ENCODE measurements at regions not wholly inside any gene's neighbourhood (a gene's known extent, or its start where the extent isn't known, plus 50 kb on each side); places are given as distances from the start of the nearest gene placed in this dataset.

- TF ChIP-seq CTCF (IDR thresholded peaks at IDR 0.05) (no peak), POLR2AphosphoS5 (IDR thresholded peaks at IDR 0.05) (no peak), EP300 (IDR thresholded peaks at IDR 0.05) (no peak)
Measured at GRCh38 chr14:46401066-46401465, 250.5 kb downstream of the RPL10L start.
